NCI-H146 treated with DMSO at 0.1 percent for 48 hours (cell line): ENCODE measurements at regions not wholly inside any gene's neighbourhood (a gene's known extent, or its start where the extent isn't known, plus 50 kb on each side); places are given as distances from the start of the nearest gene placed in this dataset.
"Not testable (repeated sequence)": the region's sequence is repeated elsewhere in the genome, so short reads cannot be mapped to it uniquely, and the experiment has no call there.

Experiments used
- DNase-seq: peaks from one replicate; lab custom pipeline; 2025; ENCODE audit not compliant: unreplicated experiment; lab: John Stamatoyannopoulos, UW

- DNase-seq, result no peak
Observed at GRCh38 chr3:127520993-127521392, 69.5 kb downstream of the TPRA1 start.

- DNase-seq, result no peak
Observed at GRCh38 chr3:127518456-127519081, 72.0 kb downstream of the TPRA1 start.

GRCh38 chr3:127512256-127512655 is 78.3 kb downstream of the TPRA1 start:
- no peak for DNase-seq

GRCh38 chr3:127501177-127501576 is 89.4 kb downstream of the TPRA1 start:
- no peak for DNase-seq

DNA sequence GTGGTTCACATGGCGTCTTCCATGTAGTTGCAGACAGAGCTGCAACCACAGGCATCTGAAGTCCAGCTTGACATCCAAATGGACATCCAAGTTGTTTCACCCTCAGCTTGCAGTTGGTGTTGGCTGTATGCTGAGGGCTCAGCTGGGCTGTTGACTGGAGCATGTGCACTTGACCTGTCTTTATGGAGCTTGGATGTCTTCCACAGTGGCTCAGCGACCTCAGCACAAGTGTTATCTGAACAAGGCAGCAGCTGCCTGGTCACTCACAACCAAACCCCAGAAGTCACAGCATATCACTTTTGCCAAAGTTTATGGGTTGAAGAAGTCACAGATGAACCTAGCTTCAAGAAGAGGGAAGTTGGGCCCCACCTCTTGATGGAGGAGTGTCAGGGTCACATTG is 92.9 kb downstream of the TPRA1 start:
- no peak for DNase-seq

GRCh38 chr3:127497166-127497565 is 93.4 kb downstream of the TPRA1 start:
- DNase-seq, result no peak

- DNase-seq, result no peak
Observed at GRCh38 chr3:127495821-127496655, 94.5 kb downstream of the TPRA1 start.

- no peak for DNase-seq
Observed at GRCh38 chr3:127493924-127494646, 96.4 kb downstream of the TPRA1 start.

DNA sequence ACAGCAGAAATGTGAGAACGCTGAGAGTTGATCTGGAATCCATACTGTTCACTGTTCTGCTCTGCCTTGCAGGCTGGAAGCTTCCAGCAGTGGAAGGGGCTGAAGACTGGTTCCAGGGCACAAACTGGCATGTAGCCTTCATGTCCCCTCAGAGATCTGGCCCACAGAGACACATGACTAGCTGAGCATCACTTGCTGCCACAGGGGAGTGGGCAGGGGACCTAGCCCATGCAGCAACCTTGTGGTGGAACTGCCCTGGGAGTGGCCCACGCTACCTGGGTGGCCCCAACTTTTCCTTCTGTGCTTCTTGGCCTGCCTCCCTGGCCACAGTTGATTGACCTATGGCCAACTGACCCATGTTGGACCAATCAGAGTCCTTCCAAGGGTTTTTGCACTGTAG is 98.1 kb downstream of the TPRA1 start:
- DNase-seq, result no peak

DNA sequence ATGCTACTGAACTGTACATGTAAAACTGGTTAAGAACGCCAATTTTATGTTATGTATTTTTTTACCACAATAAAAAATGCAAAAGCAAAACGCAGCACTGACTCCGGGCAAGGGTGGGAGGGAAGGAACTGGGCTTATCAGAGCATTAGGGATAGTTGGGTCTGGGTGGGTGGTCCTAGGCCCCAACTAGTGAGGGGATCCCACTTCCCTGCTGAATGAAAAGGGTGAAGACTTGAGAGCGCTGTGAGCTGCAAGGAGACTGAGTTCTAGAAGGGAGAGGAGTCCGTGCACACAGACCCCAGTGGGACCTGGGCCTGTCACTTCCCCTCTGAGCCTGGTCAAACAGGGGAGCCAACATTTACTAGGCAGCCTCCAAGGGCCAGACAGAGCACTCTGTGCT is 98.6 kb downstream of the TPRA1 start:
- no peak for DNase-seq

DNA sequence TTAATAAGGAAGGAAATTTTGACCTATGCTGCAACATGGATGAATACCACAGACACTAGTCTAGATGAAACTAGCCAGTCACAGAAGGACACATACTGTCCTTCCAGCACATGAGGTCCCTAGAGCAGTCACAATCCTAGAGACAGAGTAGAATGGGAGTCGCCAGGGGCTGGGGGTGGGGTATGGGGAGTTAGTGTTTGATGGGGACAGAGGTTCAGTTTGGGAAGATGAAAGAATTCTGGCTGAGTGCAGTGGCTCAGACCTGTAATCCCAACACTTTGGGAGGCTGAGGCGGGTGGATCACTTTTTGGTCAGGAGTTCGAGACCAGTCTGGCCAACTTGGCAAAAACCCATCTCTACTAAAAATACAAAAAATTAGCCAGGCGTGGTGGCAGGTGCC is 99.2 kb downstream of the TPRA1 start:
- no peak for DNase-seq

GRCh38 chr3:127491024-127491305 is 99.6 kb downstream of the TPRA1 start:
- DNase-seq, result not testable (repeated sequence)

- DNase-seq, result no peak
Observed at GRCh38 chr3:127490271-127491023, 100.1 kb downstream of the TPRA1 start.

- DNase-seq, result no peak
Observed at GRCh38 chr3:127489357-127489756, 101.2 kb downstream of the TPRA1 start.

DNA sequence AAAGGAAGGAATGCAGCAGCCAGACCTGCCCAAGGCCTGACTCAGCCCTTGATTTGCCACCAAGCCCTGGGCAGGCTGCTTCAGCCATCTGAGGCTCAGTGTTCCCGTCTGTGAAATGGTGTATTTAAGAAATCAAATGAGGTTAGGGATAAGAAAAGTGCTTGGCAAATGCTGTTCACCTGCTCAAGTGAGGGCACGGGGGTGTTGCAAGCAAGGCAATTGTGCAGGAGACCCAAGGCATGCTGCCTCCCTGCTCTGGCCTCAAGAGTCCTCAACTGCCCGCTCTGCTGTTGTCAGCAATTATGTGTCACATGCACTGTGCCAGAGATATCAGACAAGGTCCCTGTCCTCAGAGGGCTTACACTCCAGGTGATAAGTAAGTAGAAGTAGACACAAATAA is 101.8 kb downstream of the TPRA1 start:
- no peak for DNase-seq

DNA sequence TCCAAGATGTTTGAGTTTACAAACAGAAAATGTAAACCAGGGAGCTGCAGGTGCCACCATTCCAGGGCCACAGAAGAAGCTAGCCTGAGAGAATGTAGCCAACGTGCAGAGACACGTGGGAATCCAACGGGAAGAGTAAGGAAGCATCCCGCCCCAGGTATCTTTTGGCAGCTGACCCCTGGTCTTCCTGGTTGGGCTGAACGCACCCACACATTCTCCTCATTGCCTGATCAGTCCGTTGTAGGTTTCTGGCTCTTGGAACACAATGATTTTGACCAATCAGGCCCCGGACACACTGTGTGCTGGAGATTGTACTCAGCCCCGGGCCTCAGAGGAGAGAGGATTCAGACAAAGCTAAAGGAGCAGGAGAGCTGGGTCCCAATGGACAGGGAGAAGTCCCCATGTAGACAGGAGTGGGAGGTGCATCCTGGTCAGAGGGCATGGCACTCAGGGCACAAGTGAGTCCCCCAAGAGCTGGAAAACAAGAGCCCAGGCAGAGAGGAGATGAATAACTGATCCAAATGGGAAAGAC is 102.3 kb downstream of the TPRA1 start:
- DNase-seq, result no peak

DNA sequence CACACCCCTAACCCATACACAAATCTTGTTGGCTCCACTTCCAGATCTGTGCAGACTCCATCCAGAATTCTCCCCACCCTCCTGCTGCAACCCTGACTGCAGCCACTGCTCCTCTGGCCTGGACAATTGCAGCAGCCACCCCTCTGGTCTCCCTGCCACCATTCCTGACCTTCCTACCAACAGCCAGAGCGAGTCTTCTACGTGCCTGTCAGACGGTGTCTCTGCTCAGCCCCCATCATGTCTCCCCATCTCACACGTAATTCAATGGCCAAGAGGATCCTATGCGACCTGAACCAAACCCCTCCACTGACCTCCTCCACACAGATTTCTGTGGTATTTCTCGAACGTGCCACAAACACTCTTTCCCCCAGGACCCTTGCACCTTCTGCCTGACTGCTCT is 103.3 kb downstream of the TPRA1 start:
- no peak for DNase-seq

DNA sequence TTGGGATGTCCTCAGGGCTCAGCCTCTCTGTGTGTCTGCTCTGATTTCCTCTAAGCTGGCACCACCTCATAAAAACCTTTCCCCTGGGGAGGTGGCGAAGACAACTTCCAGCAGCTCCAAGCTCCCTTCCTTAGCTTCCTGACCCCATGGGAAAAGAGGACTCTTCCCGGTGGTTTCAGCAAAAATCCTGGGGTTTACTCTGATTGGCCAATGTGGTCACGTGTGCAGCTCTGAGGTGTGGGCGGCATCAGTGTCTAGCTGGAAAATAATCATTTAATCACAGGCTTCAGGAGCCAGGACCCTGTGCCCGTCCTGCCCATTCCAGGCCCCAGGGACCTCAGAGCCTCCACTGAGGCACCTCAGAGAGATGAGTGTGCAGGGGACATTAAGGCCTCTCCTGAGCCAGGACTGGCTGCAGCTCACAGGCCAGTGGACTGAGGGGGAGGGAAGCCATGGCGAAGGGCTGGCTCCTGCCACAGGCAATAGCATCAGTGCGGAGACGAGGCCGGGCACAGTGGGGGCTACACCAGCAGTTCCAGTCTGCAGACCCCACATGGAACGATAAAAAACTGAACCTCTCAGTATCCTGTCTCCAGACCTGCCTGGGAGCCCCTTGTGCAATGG is 104.1 kb downstream of the TPRA1 start:
- DNase-seq, result no peak

DNA sequence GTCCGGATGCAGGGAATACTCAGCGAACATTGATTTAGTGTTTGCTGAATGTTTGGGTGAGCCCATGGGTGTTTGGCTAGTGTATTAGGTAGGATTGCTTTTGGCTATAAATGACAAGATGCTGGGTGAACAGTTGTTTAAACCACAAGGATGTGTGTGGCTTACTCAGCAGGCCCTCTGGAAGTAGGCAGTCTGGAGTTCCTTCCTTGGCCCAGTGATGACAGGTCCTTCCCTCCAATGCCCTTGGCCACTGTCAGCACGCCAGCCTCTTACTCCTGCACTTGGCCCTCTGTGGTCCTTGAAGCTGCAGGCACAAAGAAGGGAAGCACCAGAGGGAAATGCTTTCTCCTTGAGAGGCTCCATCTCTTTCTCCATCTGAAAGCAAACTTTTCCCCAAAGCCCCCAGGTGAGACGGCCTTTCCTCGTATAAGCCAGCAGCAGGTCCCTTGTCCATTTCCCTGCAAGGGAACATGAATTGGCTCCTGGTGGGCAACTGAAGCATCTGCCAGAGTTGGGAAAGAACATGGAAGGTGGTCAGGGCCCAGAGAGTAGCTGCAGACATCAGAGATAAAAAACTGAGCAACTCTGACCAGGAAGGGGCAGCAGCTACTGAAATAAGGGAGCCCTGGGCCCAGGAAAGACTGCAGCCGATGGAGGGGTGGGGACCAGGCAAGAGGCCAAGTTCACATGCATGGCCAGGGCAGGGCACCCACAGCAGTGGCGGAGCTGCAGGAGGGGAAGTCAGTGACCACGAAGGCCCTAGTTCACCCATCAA is 105.0 kb downstream of the TPRA1 start:
- no peak for DNase-seq
